ENCODE measurements at regions not wholly inside any gene's neighbourhood (a gene's known extent, or its start where the extent isn't known, plus 50 kb on each side); places are given as distances from the start of the nearest gene placed in this dataset.

- DNase-seq (ENCODE audit: low read depth) = no peak
Observed at GRCh38 chr1:222105861-222106260, 364.0 kb upstream of the DUSP10 start.

GRCh38 chr1:222105393-222105737 is 363.5 kb upstream of the DUSP10 start:
- no peak for DNase-seq (ENCODE audit: low read depth)

- DNase-seq (ENCODE audit: low read depth) = no peak
Observed at GRCh38 chr1:222104694-222105392, 363.0 kb upstream of the DUSP10 start.

GRCh38 chr1:222104097-222104496 is 362.2 kb upstream of the DUSP10 start:
- no peak for DNase-seq (ENCODE audit: low read depth)

- no peak for DNase-seq (ENCODE audit: low read depth)
Observed at GRCh38 chr1:222099746-222100145, 357.9 kb upstream of the DUSP10 start.

GRCh38 chr1:222098404-222098803 is 356.5 kb upstream of the DUSP10 start:
- DNase-seq (ENCODE audit: low read depth) = no peak

GRCh38 chr1:222097588-222097987 is 355.7 kb upstream of the DUSP10 start:
- DNase-seq (ENCODE audit: low read depth) = no peak

- DNase-seq (ENCODE audit: low read depth) = peak; percentile 62
Observed at GRCh38 chr1:222096883-222097282, 355.0 kb upstream of the DUSP10 start.

GRCh38 chr1:222096476-222096772 is 354.5 kb upstream of the DUSP10 start:
- no peak for DNase-seq (ENCODE audit: low read depth)

GRCh38 chr1:222095606-222096475 is 354.0 kb upstream of the DUSP10 start:
- peak; percentile 31 for DNase-seq (ENCODE audit: low read depth)

GRCh38 chr1:222093518-222093917 is 351.6 kb upstream of the DUSP10 start:
- no peak for DNase-seq (ENCODE audit: low read depth)

GRCh38 chr1:222090103-222090502 is 348.2 kb upstream of the DUSP10 start:
- DNase-seq (ENCODE audit: low read depth) = peak; percentile 55

GRCh38 chr1:222087221-222087920 is 345.5 kb upstream of the DUSP10 start:
- no peak for DNase-seq (ENCODE audit: low read depth)

GRCh38 chr1:222084996-222085395 is 343.1 kb upstream of the DUSP10 start:
- peak; percentile 96 for DNase-seq (ENCODE audit: low read depth)

GRCh38 chr1:222084048-222084447 is 342.2 kb upstream of the DUSP10 start:
- no peak for DNase-seq (ENCODE audit: low read depth)

GRCh38 chr1:222081859-222082258 is 340.0 kb upstream of the DUSP10 start:
- no peak for DNase-seq (ENCODE audit: low read depth)

GRCh38 chr1:222079566-222079965 is 337.7 kb upstream of the DUSP10 start:
- peak; percentile 65 for DNase-seq (ENCODE audit: low read depth)

GRCh38 chr1:222077206-222077605 is 335.3 kb upstream of the DUSP10 start:
- no peak for DNase-seq (ENCODE audit: low read depth)

GRCh38 chr1:222074317-222074716 is 332.4 kb upstream of the DUSP10 start:
- no peak for DNase-seq (ENCODE audit: low read depth)

GRCh38 chr1:222073307-222073995 is 331.6 kb upstream of the DUSP10 start:
- DNase-seq (ENCODE audit: low read depth) = peak; percentile 91

GRCh38 chr1:222071387-222071786 is 329.5 kb upstream of the DUSP10 start:
- peak; percentile 81 for DNase-seq (ENCODE audit: low read depth)

- peak; percentile 41 for DNase-seq (ENCODE audit: low read depth)
Observed at GRCh38 chr1:222068937-222069336, 327.0 kb upstream of the DUSP10 start.

Data from LHCN-M2 (cell line).